ENCODE measurements at regions not wholly inside any gene's neighbourhood (a gene's known extent, or its start where the extent isn't known, plus 50 kb on each side); places are given as distances from the start of the nearest gene placed in this dataset.
"Not testable (repeated sequence)": the region's sequence is repeated elsewhere in the genome, so short reads cannot be mapped to it uniquely, and the experiment has no call there.

GRCh38 chr14:106003351-106003750 lies 477.0 kb downstream of the TMEM121 start:
- Histone ChIP-seq H2BK120ac (ENCODE audit: insufficient read depth, low read length, poor library complexity) (no peak overlapping the region), H4K12ac (ENCODE audit: low read depth, low read length) (no peak overlapping the region), H3K36me3 (ENCODE audit: control insufficient read depth in 1 of 2, insufficient read depth in 2 of 2, low read length in 2 of 2) (peaks cover 0 to 2% of the 10 kb centered on the region in 2 experiments)

GRCh38 chr14:106004937-106005795 lies 478.8 kb downstream of the TMEM121 start:
- H3K18ac ChIP-seq (ENCODE audit: low read length); H3K36me3 ChIP-seq (ENCODE audit: control insufficient read depth in 1 of 2, insufficient read depth in 2 of 2, low read length in 2 of 2); H3K79me2 ChIP-seq (ENCODE audit: control insufficient read depth, insufficient read depth, low read length, poor library complexity); H4K12ac ChIP-seq (ENCODE audit: low read depth, low read length); H2BK12ac ChIP-seq (ENCODE audit: low read length); H2AFZ ChIP-seq (ENCODE audit: insufficient read depth, low read length, poor library complexity); H4K8ac ChIP-seq (ENCODE audit: low read depth, low read length); H3K4me2 ChIP-seq (ENCODE audit: low read length); H3K14ac ChIP-seq (ENCODE audit: low read length); H3K4ac ChIP-seq (ENCODE audit: low read depth, low read length); H2AK5ac ChIP-seq (ENCODE audit: low read length); H3K4me3 ChIP-seq (ENCODE audit: low read depth, low read length); H3K27ac ChIP-seq (ENCODE audit: low read depth, low read length); H3K27me3 ChIP-seq (ENCODE audit: insufficient read depth, low read length); DNase-seq; H4K91ac ChIP-seq (ENCODE audit: low read depth, low read length); H3K79me1 ChIP-seq (ENCODE audit: low read length); H3K23ac ChIP-seq (ENCODE audit: low read length); H3K9ac ChIP-seq (ENCODE audit: low read length); H3K4me1 ChIP-seq (ENCODE audit: control insufficient read depth in 1 of 2, insufficient read depth in 2 of 2, low read length in 2 of 2); H2BK120ac ChIP-seq (ENCODE audit: insufficient read depth, low read length, poor library complexity); H2BK5ac ChIP-seq (ENCODE audit: low read depth, low read length, poor library complexity): not testable (repeated sequence)
- WGBS (ENCODE audit: extremely low coverage, insufficient coverage, insufficient read length), result no CpG with 5 or more reads among the region's 10 CpGs
- H3K9me3 ChIP-seq (ENCODE audit: insufficient read depth, low read depth, low read length), result peaks cover 31% of the 10 kb centered on the region

More at GRCh38 chr14:106003351-106003750, 477.0 kb downstream of the TMEM121 start:
- no peak for DNase-seq
- Histone ChIP-seq H2BK12ac (ENCODE audit: low read length) (no peak overlapping the region), H4K91ac (ENCODE audit: low read depth, low read length) (no peak overlapping the region), H3K9ac (ENCODE audit: low read length) (no peak overlapping the region), H3K4ac (ENCODE audit: low read depth, low read length) (no peak overlapping the region), H3K18ac (ENCODE audit: low read length) (no peak overlapping the region), H3K4me1 (ENCODE audit: control insufficient read depth in 1 of 2, insufficient read depth in 2 of 2, low read length in 2 of 2) (no peaks in the 10 kb centered on the region), H3K27me3 (ENCODE audit: insufficient read depth, low read length) (no peaks in the 10 kb centered on the region), H3K9me3 (ENCODE audit: insufficient read depth, low read depth, low read length) (peaks cover 38% of the 10 kb centered on the region), H2AFZ (ENCODE audit: insufficient read depth, low read length, poor library complexity) (no peak overlapping the region), H3K4me2 (ENCODE audit: low read length) (no peak overlapping the region), H3K23ac (ENCODE audit: low read length) (no peak overlapping the region), H3K27ac (ENCODE audit: low read depth, low read length) (no peak overlapping the region), H3K79me1 (ENCODE audit: low read length) (no peaks in the 10 kb centered on the region), H2BK5ac (ENCODE audit: low read depth, low read length, poor library complexity) (no peak overlapping the region), H4K8ac (ENCODE audit: low read depth, low read length) (no peak overlapping the region), H2AK5ac (ENCODE audit: low read length) (no peak overlapping the region), H3K4me3 (ENCODE audit: low read depth, low read length) (no peak overlapping the region), H3K79me2 (ENCODE audit: control insufficient read depth, insufficient read depth, low read length, poor library complexity) (no peaks in the 10 kb centered on the region), H3K14ac (ENCODE audit: low read length) (no peak overlapping the region)

- H3K36me3 ChIP-seq (ENCODE audit: control insufficient read depth in 1 of 2, insufficient read depth in 2 of 2, low read length in 2 of 2); H3K4me3 ChIP-seq (ENCODE audit: low read depth, low read length); H3K4me1 ChIP-seq (ENCODE audit: control insufficient read depth in 1 of 2, insufficient read depth in 2 of 2, low read length in 2 of 2); H3K4me2 ChIP-seq (ENCODE audit: low read length); H2AFZ ChIP-seq (ENCODE audit: insufficient read depth, low read length, poor library complexity); H4K8ac ChIP-seq (ENCODE audit: low read depth, low read length); H3K23ac ChIP-seq (ENCODE audit: low read length); H3K79me2 ChIP-seq (ENCODE audit: control insufficient read depth, insufficient read depth, low read length, poor library complexity); H2BK120ac ChIP-seq (ENCODE audit: insufficient read depth, low read length, poor library complexity); H3K27ac ChIP-seq (ENCODE audit: low read depth, low read length); H2BK5ac ChIP-seq (ENCODE audit: low read depth, low read length, poor library complexity); H3K14ac ChIP-seq (ENCODE audit: low read length); H2AK5ac ChIP-seq (ENCODE audit: low read length); H3K27me3 ChIP-seq (ENCODE audit: insufficient read depth, low read length); H3K4ac ChIP-seq (ENCODE audit: low read depth, low read length); H2BK12ac ChIP-seq (ENCODE audit: low read length); H3K9ac ChIP-seq (ENCODE audit: low read length); H4K12ac ChIP-seq (ENCODE audit: low read depth, low read length); H3K79me1 ChIP-seq (ENCODE audit: low read length); H4K91ac ChIP-seq (ENCODE audit: low read depth, low read length); H3K18ac ChIP-seq (ENCODE audit: low read length): not testable (repeated sequence)
- H3K9me3 ChIP-seq (ENCODE audit: insufficient read depth, low read depth, low read length), result peaks cover 34% of the 10 kb centered on the region
- no CpG with 5 or more reads among the region's 8 CpGs for WGBS (ENCODE audit: extremely low coverage, insufficient coverage, insufficient read length)
- peak in 1 of 2 donors; percentile 23 for DNase-seq
Measured at GRCh38 chr14:106006043-106006442, 479.7 kb downstream of the TMEM121 start.

GRCh38 chr14:106006716-106007115 lies 480.3 kb downstream of the TMEM121 start:
- H3K9ac ChIP-seq (ENCODE audit: low read length); H3K4me1 ChIP-seq (ENCODE audit: control insufficient read depth in 1 of 2, insufficient read depth in 2 of 2, low read length in 2 of 2); H3K4ac ChIP-seq (ENCODE audit: low read depth, low read length); H3K36me3 ChIP-seq (ENCODE audit: control insufficient read depth in 1 of 2, insufficient read depth in 2 of 2, low read length in 2 of 2); H3K4me3 ChIP-seq (ENCODE audit: low read depth, low read length); H3K18ac ChIP-seq (ENCODE audit: low read length); H2AK5ac ChIP-seq (ENCODE audit: low read length); H3K79me1 ChIP-seq (ENCODE audit: low read length); H3K14ac ChIP-seq (ENCODE audit: low read length); H3K4me2 ChIP-seq (ENCODE audit: low read length); H2AFZ ChIP-seq (ENCODE audit: insufficient read depth, low read length, poor library complexity); H2BK120ac ChIP-seq (ENCODE audit: insufficient read depth, low read length, poor library complexity); H3K27me3 ChIP-seq (ENCODE audit: insufficient read depth, low read length); DNase-seq; H2BK12ac ChIP-seq (ENCODE audit: low read length); H2BK5ac ChIP-seq (ENCODE audit: low read depth, low read length, poor library complexity); H4K8ac ChIP-seq (ENCODE audit: low read depth, low read length); H3K27ac ChIP-seq (ENCODE audit: low read depth, low read length); H4K12ac ChIP-seq (ENCODE audit: low read depth, low read length); H4K91ac ChIP-seq (ENCODE audit: low read depth, low read length); H3K23ac ChIP-seq (ENCODE audit: low read length); H3K79me2 ChIP-seq (ENCODE audit: control insufficient read depth, insufficient read depth, low read length, poor library complexity): not testable (repeated sequence)
- no CpG with 5 or more reads among the region's 10 CpGs for WGBS (ENCODE audit: extremely low coverage, insufficient coverage, insufficient read length)
- H3K9me3 ChIP-seq (ENCODE audit: insufficient read depth, low read depth, low read length), result peaks cover 32% of the 10 kb centered on the region
